SK-N-SH (cell line): ENCODE measurements at regions not wholly inside any gene's neighbourhood (a gene's known extent, or its start where the extent isn't known, plus 50 kb on each side); places are given as distances from the start of the nearest gene placed in this dataset.

Source experiments
- CTCF ChIA-PET: fragments of 300-600, 350-600 bp; formaldehyde crosslinking; extraction: SDS; loops from one replicate; lab custom pipeline; 2021; lab: Yijun Ruan, JAX
- POLR2A ChIA-PET: fragments of 350-600 bp; sonication (Branson Sonifier 250); formaldehyde crosslinking; extraction: SDS; loops from one replicate; lab custom pipeline; 2020; ENCODE audit warnings: antibody characterized with exemption, inconsistent platforms; lab: Yijun Ruan, JAX
- DNase-seq: peaks from one replicate; pipeline ENCODE4 v3.0.0; 2012
- H2AFZ ChIP-seq: fragments of 200-600 bp; sonication (generic); 2 replicates; pipeline ENCODE4 v1.8.1; 2016; ENCODE audit warnings: antibody characterized with exemption, mild to moderate bottlenecking, low read depth
- H3F3A ChIP-seq: fragments of 200-600 bp; sonication (generic); replicated peaks from 2 replicates; pipeline ENCODE3; 2016; ENCODE audit warnings: antibody characterized with exemption, mild to moderate bottlenecking; ENCODE audit not compliant: insufficient read depth
- H3K27ac ChIP-seq, 2 experiments: fragments of 200-500 bp in 1 of 2; fragments of 200-600 bp in 1 of 2; sonication (Bioruptor generic) in 1 of 2; sonication (generic), shearing (Covaris generic) in 1 of 2; 2 replicates each; pipeline versions ENCODE4 v1.5.1 to v1.6.1; 2014 to 2016; ENCODE audit warnings: low read depth in 2 of 2, inconsistent platforms in 1 of 2, low read length in 1 of 2, mild to moderate bottlenecking in 1 of 2, mixed read lengths in 1 of 2
- H3K27me3 ChIP-seq: fragments of 200-600 bp; sonication (generic), shearing (Covaris generic); 2 replicates; pipeline ENCODE4 v1.6.1; 2016; ENCODE audit warnings: mixed run types; ENCODE audit not compliant: insufficient read depth
- H3K36me3 ChIP-seq, 2 experiments: fragments of 200-500 bp in 1 of 2; fragments of 200-600 bp in 1 of 2; sonication (Bioruptor generic) in 1 of 2; sonication (generic) in 1 of 2; replicated peaks in 1 of 2; 2 replicates each; pipeline versions ENCODE3 to v1.5.1; 2014 to 2016; ENCODE audit warnings: low read length in 1 of 2, mild to moderate bottlenecking in 1 of 2; ENCODE audit not compliant: insufficient read depth in 2 of 2, control insufficient read depth in 1 of 2
- H3K4me1 ChIP-seq, 2 experiments: fragments of 200-500 bp in 1 of 2; fragments of 200-600 bp in 1 of 2; sonication (Bioruptor generic) in 1 of 2; sonication (generic), shearing (Covaris generic) in 1 of 2; 2 replicates each; pipeline versions ENCODE4 v1.5.1 to v1.6.1; 2014 to 2016; ENCODE audit warnings: low read depth in 1 of 2, low read length in 1 of 2, mixed run types in 1 of 2; ENCODE audit not compliant: insufficient read depth in 2 of 2, control insufficient read depth in 1 of 2
- H3K4me2 ChIP-seq: fragments of 200-600 bp; sonication (generic), shearing (Covaris generic); 2 replicates; pipeline ENCODE4 v1.6.1; 2017; ENCODE audit warnings: mixed run types
- H3K4me3 ChIP-seq, 2 experiments: fragments of 200-500 bp in 1 of 2; fragments of 200-600 bp in 1 of 2; sonication (Bioruptor generic) in 1 of 2; sonication (generic), shearing (Covaris generic) in 1 of 2; 2 replicates each; pipeline versions ENCODE4 v1.5.1 to v1.8.1; 2014 to 2016; ENCODE audit warnings: low read depth in 2 of 2, inconsistent platforms in 1 of 2, low read length in 1 of 2, mild to moderate bottlenecking in 1 of 2, mixed read lengths in 1 of 2, moderate library complexity in 1 of 2
- H3K79me2 ChIP-seq: fragments of 200-600 bp; sonication (generic); 2 replicates; pipeline ENCODE4 v1.8.1; 2017; ENCODE audit warnings: mild to moderate bottlenecking; ENCODE audit not compliant: insufficient read depth
- H3K9ac ChIP-seq: fragments of 200-600 bp; sonication (generic); 2 replicates; pipeline ENCODE4 v1.6.1; 2017; ENCODE audit warnings: mixed run types
- H3K9me2 ChIP-seq: fragments of 200-600 bp; sonication (generic); 2 replicates; pipeline ENCODE4 v1.6.1; 2017; ENCODE audit warnings: mixed run types
- H3K9me3 ChIP-seq: fragments of 200-600 bp; sonication (generic); 2 replicates; pipeline ENCODE4 v1.6.1; 2017; ENCODE audit warnings: mixed run types, mild to moderate bottlenecking, moderate library complexity
- H4K20me1 ChIP-seq: fragments of 200-600 bp; sonication (generic); 2 replicates; pipeline ENCODE4 v1.6.1; 2017; ENCODE audit warnings: mild to moderate bottlenecking, mixed run types; ENCODE audit not compliant: insufficient read depth
- ELF1 ChIP-seq: IDR thresholded peaks from 2 replicates; pipeline ENCODE4 v1.4.0; 2012
- EP300 ChIP-seq, 2 experiments: IDR thresholded peaks; 2 replicates each; pipeline versions ENCODE4 v1.4.0 to v1.6.1; 2012; ENCODE audit warnings: borderline replicate concordance in 1 of 2, low read depth in 1 of 2, low read length in 1 of 2
- FOXM1 ChIP-seq: IDR thresholded peaks from 2 replicates; pipeline ENCODE4 v1.4.0; 2012; ENCODE audit warnings: low read depth, mild to moderate bottlenecking
- GABPA ChIP-seq: IDR thresholded peaks from 2 replicates; pipeline ENCODE4 v1.4.0; 2012; ENCODE audit warnings: low read depth, mild to moderate bottlenecking
- IRF3 ChIP-seq: fragments of 150-350 bp; IDR thresholded peaks from 2 replicates; pipeline ENCODE4 v1.6.1; 2016; ENCODE audit warnings: mild to moderate bottlenecking, low read depth, low read length
- MXI1 ChIP-seq: IDR thresholded peaks from 2 replicates; pipeline ENCODE4 v1.6.1; 2012; ENCODE audit warnings: mild to moderate bottlenecking, low read depth, low read length, improper control_type of control experiment
- NFIC ChIP-seq: IDR thresholded peaks from 2 replicates; pipeline ENCODE4 v1.4.0; 2012; ENCODE audit warnings: borderline replicate concordance
- NRF1 ChIP-seq: IDR thresholded peaks from 2 replicates; pipeline ENCODE4 v1.6.1; 2012; ENCODE audit warnings: low read depth, mild to moderate bottlenecking, low read length
- POLR2AphosphoS5 ChIP-seq: IDR thresholded peaks from 2 replicates; pipeline ENCODE4 v1.6.1; 2012; ENCODE audit warnings: low read depth, low read length
- RAD21 ChIP-seq: IDR thresholded peaks from 2 replicates; pipeline ENCODE4 v1.6.1; 2012; ENCODE audit warnings: mild to moderate bottlenecking, low read length
- RCOR1 ChIP-seq: fragments of 150-350 bp; IDR thresholded peaks from 2 replicates; pipeline ENCODE4 v1.6.1; 2017; ENCODE audit warnings: antibody characterized with exemption, low read length
- RFX5 ChIP-seq: IDR thresholded peaks from 2 replicates; pipeline ENCODE4 v1.6.1; 2012; ENCODE audit warnings: mild to moderate bottlenecking, improper control_type of control experiment, low read length
- RXRA ChIP-seq: IDR thresholded peaks from 2 replicates; pipeline ENCODE4 v1.4.0; 2012; ENCODE audit warnings: low read depth, mild to moderate bottlenecking, borderline replicate concordance
- TEAD4 ChIP-seq: IDR thresholded peaks from 2 replicates; pipeline ENCODE4 v1.4.0; 2012; ENCODE audit warnings: mild to moderate bottlenecking, borderline replicate concordance; ENCODE audit not compliant: insufficient read depth
- USF1 ChIP-seq: IDR thresholded peaks from 2 replicates; pipeline ENCODE4 v1.4.0; 2012; ENCODE audit warnings: low read depth, borderline replicate concordance
- WGBS: methylation state at CpG from one replicate; pipeline ENCODE4 v1.1.6; 2017; ENCODE audit warnings: low lambda C conversion rate; 5-methylcytosine and 5-hydroxymethylcytosine counted together
- TF ChIP-seq, protein P1 (sequence below): IDR thresholded peaks from 2 replicates; pipeline ENCODE4 v1.4.0; 2012; ENCODE audit warnings: low read depth
- TF ChIP-seq, protein P2 (sequence below): fragments of 200-600 bp; sonication (generic); IDR thresholded peaks from 2 replicates; pipeline ENCODE4 v1.6.1; 2017; ENCODE audit warnings: antibody characterized with exemption, mild to moderate bottlenecking, moderate library complexity
- TF ChIP-seq, protein P3 (sequence below): fragments of 150-350 bp; IDR thresholded peaks from 2 replicates; pipeline ENCODE4 v1.6.1; 2017; ENCODE audit warnings: antibody characterized with exemption, low read length, low read depth, borderline replicate concordance
- TF ChIP-seq, protein P4 (sequence below): IDR thresholded peaks from 2 replicates; pipeline ENCODE4; 2012
- TF ChIP-seq, protein P5 (sequence below): IDR thresholded peaks from 2 replicates; pipeline ENCODE4 v1.4.0; 2012; ENCODE audit warnings: low read depth, borderline replicate concordance

- DNase-seq, result no peak
- no peaks in the 10 kb centered on the region for H3K27me3 ChIP-seq
- no peaks in the 10 kb centered on the region for H3K4me1 ChIP-seq
- no peak overlapping the region for H3K4me3 ChIP-seq
- H3K79me2 ChIP-seq, result no peaks in the 10 kb centered on the region
- peaks cover 11% of the 10 kb centered on the region; the same call in 1 of the 2 replicates for H3K9me3 ChIP-seq
- no peak overlapping the region for H3K9ac ChIP-seq
- H3K27ac ChIP-seq, result no peak overlapping the region
- H4K20me1 ChIP-seq, result no peaks in the 10 kb centered on the region
- no peak overlapping the region for H2AFZ ChIP-seq
- TF ChIP-seq TEAD4, result no peak
- no peak for TF ChIP-seq FOXM1
- TF ChIP-seq, protein P1, sequence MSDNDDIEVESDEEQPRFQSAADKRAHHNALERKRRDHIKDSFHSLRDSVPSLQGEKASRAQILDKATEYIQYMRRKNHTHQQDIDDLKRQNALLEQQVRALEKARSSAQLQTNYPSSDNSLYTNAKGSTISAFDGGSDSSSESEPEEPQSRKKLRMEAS, result no peak
- TF ChIP-seq, protein P2, sequence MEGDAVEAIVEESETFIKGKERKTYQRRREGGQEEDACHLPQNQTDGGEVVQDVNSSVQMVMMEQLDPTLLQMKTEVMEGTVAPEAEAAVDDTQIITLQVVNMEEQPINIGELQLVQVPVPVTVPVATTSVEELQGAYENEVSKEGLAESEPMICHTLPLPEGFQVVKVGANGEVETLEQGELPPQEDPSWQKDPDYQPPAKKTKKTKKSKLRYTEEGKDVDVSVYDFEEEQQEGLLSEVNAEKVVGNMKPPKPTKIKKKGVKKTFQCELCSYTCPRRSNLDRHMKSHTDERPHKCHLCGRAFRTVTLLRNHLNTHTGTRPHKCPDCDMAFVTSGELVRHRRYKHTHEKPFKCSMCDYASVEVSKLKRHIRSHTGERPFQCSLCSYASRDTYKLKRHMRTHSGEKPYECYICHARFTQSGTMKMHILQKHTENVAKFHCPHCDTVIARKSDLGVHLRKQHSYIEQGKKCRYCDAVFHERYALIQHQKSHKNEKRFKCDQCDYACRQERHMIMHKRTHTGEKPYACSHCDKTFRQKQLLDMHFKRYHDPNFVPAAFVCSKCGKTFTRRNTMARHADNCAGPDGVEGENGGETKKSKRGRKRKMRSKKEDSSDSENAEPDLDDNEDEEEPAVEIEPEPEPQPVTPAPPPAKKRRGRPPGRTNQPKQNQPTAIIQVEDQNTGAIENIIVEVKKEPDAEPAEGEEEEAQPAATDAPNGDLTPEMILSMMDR, result no peak
- no peak for TF ChIP-seq RAD21
- no peak for TF ChIP-seq USF1
- no peak for TF ChIP-seq POLR2AphosphoS5
- no peak for TF ChIP-seq ELF1
- no peak for TF ChIP-seq EP300 (IDR thresholded peaks at IDR 0.05; ENCODE audit: borderline replicate concordance in 1 of 2, low read depth in 1 of 2, low read length in 1 of 2)
- TF ChIP-seq RXRA, result no peak
- no peak for TF ChIP-seq NRF1
- TF ChIP-seq, protein P3, sequence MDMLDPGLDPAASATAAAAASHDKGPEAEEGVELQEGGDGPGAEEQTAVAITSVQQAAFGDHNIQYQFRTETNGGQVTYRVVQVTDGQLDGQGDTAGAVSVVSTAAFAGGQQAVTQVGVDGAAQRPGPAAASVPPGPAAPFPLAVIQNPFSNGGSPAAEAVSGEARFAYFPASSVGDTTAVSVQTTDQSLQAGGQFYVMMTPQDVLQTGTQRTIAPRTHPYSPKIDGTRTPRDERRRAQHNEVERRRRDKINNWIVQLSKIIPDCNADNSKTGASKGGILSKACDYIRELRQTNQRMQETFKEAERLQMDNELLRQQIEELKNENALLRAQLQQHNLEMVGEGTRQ, result no peak
- no peak for TF ChIP-seq RFX5
- TF ChIP-seq, protein P4, sequence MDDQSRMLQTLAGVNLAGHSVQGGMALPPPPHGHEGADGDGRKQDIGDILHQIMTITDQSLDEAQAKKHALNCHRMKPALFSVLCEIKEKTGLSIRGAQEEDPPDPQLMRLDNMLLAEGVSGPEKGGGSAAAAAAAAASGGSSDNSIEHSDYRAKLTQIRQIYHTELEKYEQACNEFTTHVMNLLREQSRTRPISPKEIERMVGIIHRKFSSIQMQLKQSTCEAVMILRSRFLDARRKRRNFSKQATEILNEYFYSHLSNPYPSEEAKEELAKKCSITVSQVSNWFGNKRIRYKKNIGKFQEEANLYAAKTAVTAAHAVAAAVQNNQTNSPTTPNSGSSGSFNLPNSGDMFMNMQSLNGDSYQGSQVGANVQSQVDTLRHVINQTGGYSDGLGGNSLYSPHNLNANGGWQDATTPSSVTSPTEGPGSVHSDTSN, result no peak
- TF ChIP-seq RCOR1, result no peak
- TF ChIP-seq IRF3, result no peak
- no peak for TF ChIP-seq GABPA
- no peak for TF ChIP-seq MXI1
- TF ChIP-seq, protein P5, sequence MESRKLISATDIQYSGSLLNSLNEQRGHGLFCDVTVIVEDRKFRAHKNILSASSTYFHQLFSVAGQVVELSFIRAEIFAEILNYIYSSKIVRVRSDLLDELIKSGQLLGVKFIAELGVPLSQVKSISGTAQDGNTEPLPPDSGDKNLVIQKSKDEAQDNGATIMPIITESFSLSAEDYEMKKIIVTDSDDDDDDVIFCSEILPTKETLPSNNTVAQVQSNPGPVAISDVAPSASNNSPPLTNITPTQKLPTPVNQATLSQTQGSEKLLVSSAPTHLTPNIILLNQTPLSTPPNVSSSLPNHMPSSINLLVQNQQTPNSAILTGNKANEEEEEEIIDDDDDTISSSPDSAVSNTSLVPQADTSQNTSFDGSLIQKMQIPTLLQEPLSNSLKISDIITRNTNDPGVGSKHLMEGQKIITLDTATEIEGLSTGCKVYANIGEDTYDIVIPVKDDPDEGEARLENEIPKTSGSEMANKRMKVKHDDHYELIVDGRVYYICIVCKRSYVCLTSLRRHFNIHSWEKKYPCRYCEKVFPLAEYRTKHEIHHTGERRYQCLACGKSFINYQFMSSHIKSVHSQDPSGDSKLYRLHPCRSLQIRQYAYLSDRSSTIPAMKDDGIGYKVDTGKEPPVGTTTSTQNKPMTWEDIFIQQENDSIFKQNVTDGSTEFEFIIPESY, result no peak
- no peak for TF ChIP-seq NFIC
- no peaks in the 10 kb centered on the region for H3K36me3 ChIP-seq
- CTCF ChIA-PET, result no interaction called here
- 15% methylated on average over 5 of the region's 5 CpGs for WGBS
- H3F3A ChIP-seq, result no peaks in the 10 kb centered on the region
- POLR2A ChIA-PET, result no interaction called here
- no peaks in the 10 kb centered on the region for H3K9me2 ChIP-seq
- no peak overlapping the region for H3K4me2 ChIP-seq
Observed at GRCh38 chr5:166679331-166679730, 1612.1 kb upstream of the WWC1 start.
